ENCODE measurements at regions not wholly inside any gene's neighbourhood (a gene's known extent, or its start where the extent isn't known, plus 50 kb on each side); places are given as distances from the start of the nearest gene placed in this dataset.
"Not testable (repeated sequence)": the region's sequence is repeated elsewhere in the genome, so short reads cannot be mapped to it uniquely, and the experiment has no call there.

DNA sequence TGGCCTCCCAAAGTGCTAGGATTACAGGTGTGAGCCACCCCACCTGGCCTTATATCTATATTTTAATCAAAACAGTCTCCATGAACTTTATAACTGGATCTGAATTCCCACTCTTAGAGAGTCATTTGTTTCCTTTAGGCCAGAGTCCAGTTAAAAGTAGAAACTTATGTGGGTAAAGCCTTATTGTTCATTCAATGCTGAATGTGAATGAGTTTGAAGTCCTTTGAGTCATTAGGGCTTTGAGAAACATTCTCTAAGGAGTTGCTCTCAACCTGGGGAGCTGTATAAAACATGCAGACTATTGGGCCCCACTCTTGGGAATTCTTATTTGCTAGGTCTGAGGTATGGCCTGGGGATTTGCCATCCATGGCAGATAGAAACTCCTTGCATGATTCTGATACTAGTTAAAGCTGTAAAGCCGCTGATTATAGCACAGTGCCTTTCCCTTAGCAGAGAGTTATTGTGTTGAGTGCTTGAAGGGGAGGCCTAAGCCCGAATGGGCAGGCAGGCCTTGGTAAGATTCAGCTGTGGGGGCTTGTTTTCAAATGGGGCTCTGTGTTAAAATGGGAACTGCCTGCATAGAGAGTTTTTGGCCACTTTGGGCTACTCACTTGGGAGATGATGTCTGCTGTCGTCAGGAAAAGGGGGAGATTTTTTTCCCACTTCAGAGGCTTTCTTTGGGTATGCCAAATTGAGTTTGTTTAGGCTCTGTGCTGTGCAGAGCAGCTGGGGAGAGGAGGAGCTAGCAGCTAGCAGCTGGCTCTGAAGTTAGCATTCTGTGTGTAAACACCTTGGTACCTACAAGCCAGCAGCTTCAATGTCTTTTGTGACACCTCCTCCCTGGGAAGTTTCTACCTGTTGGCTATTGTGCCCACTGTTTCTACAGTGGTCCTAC is 117.5 kb downstream of the DACT1 start:
- DNase-seq = no peak

DNA sequence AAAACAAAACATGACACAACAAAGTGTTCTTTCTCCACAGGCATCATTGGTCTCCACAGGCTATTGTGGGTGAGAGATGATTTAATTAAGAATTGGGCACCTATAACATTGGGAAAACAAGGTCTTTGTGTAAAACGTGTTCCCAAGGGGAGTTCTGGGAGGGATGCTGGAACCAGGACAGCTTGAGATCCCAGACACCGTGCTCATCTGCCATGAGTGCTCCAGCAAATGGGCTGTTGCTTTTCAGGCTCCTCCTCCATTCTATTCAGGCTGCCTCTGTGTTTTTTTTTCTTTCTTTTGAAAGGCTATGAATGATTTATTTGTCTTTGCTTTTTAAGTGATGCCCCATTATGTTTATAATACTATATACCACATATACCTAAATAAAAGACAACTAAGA is 122.4 kb downstream of the DACT1 start:
- DNase-seq = no peak

DNA sequence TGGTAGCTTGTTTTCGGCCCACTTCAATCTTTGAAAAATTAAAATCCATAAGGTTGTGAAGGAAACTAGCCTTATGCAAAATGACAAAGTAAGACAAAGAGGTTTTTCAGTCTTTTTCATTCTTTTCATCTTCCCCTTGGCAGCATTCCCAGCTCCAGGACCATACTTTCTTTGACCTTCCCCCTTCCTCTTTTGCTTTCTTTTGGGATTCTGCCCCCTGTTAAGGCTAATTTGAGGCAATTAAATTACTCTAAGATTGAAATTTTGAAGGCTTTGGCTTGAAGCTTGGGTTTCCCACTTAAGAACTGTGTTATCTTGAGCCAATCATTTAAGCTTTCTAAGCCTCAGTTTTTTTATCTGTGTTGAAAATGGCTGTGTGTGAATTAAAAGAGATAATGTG is 124.9 kb downstream of the DACT1 start:
- no peak for DNase-seq

DNA sequence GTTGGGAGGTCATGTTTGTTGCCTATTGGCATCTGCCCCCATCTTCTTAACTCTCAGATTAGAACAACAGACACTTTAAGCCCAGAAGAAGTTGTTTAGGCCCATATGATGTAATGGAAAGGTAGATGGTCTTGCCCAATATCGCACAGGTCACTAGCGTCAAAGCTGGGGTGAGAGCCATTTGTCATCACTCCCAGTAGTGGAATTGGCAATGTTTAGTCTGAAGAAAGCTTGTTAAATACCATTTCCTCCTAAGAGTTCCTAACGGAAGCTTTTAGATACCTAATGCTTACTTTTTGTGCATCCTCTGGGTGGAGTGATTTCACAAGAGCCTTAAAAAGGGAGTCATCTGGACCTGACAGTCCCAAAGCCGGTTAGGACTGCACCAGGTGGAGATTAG is 125.4 kb downstream of the DACT1 start:
- no peak for DNase-seq

DNA sequence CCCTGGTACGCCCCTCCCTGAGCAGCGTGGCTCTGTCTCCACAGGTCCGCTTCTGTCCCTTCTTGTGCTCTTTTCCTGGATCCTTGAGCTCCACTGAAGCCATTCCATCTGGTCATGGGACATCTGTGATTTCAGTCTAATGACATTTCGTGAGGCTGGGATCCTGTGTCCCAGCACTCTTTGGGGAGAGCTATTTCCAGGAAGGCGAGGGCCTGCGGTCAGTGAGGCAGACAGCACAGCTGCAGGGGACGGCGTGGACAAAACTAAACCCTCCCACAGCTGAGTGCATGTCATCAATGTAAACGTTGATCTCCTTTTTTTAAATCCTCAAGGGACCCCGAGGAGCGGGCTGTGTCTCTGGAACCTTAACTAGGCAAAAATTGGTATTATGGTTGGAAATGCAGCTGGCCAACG is 127.7 kb downstream of the DACT1 start:
- no peak for DNase-seq

DNA sequence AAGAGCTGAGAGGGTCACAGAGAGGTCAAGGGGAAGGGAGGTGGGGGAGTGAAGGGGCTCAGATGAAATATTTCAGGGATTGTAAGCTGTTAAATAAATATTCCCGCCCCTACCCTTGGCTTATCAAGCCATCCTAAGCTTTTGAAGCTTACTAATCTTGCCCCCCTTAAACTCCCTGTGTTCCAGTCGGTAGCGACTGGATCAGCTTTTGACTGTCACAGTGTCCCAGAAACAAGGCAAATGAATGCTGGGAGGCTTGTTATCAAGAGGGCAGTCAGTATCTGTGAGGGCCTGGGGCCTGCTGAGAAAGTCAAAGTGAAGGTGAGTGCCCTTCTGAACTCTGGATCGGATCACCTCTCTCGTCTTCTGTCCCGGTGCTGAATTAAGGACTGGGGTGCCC is 128.1 kb downstream of the DACT1 start:
- no peak for DNase-seq

DNA sequence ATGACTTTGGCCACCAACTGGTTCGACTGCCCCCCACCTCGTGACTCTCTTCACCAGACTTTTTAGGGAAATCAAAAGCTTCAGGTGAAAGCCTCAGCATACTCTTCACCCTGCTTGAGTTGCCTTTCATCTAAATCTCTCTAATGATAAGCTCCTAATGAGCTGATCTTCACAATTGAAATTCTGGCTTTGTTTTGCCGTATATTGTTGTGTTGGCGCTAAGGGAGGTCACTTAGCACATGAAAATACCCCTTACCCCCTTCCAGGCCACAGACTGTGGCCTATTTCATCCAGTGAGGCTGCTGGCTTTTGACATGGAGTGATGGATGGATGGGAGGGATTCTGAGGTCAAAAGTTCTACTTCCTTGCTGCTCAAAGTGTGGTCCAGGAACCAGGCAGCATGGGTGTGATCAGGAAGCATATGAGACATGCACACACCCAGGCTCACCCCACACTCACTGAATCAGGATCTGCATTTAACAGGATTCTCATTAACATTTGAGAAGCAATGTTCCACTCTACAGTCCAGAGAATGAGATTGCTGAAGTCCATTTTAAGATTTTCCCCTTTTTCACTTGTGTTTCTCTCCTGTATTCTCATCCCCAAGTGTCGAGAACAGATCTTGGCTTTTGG is 131.4 kb downstream of the DACT1 start:
- no peak for DNase-seq

DNA sequence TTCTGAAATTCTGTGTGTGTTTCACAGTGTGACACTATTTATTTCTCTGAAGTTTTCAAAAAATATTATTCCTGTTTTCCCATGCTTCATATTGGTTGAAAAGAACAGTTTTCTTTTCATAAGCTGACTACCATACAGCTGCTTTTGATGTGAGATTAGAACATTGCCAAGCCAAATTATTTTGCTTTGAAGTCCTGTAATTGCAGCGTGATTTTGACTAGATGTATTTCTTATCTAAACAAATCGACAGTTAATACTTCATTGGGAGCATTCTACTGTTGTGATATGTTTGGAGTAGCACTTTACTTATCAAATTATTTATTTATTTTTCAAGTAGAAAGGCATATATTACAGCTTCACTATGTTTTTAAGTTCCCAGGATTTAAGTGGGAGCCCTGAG is 132.0 kb downstream of the DACT1 start:
- no peak for DNase-seq

DNA sequence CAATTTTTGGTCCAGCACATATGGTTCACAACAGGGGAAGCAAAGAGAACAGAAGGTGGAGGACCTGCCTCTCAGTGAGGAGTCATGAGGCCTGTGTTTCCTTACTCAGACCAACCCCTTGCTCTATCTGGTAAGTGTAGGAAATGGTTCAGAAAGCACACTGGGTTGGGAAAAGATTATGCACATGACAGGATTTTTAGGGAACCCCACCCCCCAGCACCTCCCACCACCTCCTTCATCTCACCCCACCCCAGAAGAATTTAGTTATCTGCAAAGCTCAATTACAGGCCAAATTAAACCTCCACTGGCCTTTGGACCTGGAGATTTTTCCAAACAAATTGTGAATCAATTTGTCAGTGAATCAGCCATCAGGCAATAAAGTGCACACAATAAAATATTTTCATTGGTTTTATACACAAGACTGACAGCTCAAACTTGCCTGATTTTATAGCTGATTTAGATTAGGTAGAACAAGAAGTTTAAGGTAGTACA is 132.8 kb downstream of the DACT1 start:
- DNase-seq = no peak

DNA sequence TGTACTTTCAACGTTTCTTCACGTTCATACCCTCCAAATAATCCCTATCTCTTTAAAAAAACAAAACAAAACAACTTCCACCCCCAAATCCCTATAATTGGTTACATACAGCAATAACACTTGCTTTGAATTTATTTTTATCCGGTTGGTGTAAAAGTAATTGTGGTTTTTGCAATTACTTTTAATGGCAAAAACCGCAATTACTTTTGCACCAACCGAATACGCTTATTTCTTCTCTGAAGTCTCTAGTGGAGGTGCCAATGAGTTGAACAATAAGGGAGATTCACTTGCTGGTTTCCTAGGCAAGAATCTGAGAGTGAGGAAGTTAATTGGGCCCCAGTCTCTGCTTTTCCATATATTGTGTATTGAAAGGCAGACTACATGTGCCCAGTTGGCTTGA is 133.3 kb downstream of the DACT1 start:
- no peak for DNase-seq

DNA sequence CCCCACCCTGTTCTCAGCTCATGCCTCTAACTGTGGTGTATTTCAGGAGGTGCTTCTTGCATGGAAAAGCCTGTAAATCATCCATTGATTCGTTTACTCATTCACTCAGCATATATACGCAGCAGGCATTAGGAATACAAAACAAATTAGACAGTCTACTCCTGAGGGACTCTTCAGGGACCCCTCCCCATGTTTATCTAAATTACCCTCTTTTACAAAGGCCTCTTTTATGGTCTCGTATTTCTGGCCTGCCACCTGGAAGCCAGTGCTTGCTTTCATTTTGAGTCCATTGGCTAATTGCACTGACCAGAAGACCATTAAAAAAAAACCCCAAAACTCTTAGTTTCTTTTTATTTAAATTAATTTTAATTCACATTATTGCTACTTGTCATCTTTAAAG is 134.4 kb downstream of the DACT1 start:
- no peak for DNase-seq

DNA sequence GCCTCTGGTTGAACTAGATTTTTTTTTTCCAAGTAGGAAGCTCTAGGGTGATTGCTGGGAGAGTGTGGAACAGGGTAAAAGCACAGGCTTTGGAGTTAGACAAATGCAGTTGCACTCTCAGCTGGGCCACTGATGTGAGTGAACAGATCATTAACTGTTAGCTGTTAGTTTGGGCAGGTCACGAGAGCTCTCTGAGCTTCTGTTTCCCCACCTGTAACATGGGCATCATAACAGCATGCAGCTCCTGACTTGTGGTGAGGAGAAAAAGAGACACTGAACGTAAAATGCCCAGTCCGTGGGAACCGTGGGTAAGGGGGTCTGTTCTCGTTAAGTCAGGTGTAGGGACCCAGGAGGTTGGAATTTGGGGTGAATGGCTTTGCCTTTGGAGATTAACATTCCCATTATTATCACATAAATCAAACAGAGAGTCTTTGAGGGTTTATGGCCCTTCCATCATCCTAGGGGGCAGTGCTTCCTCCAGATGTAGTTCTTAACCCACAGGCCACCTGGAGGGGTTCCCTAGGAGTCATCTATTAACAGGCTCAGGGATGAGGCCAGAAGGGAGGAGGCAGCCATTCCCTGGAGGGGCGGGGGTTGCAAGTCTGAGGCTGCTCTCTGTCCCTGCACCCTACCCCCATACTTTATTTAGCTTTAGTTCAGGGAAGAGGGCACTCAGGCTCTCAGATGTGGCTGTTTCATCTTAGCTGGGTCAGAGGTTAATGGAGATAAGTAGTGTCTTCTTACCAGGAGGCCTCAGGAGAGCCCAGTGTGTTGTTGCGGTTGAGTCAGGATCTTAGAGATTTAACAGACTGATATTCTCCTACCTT is 135.2 kb downstream of the DACT1 start:
- DNase-seq = no peak

DNA sequence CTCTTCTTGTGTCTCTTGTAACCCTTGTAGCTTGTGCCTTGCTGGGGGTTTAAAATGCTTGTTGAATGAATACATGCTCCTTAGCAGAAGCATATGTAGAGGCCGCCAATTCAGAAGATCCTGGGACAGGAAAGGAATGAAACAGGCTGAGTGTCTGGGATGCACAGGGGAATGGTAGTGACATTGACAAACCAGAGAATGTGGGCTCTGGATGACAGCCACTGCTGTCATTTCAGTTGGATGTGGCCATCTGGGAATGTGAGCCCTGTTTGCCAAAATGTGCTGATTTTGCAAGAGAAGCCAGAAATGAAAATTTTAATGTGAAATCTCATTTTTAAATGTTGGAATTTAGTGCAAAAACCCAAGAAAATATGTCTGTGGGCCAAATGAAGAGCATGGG is 136.8 kb downstream of the DACT1 start:
- DNase-seq = no peak

DNA sequence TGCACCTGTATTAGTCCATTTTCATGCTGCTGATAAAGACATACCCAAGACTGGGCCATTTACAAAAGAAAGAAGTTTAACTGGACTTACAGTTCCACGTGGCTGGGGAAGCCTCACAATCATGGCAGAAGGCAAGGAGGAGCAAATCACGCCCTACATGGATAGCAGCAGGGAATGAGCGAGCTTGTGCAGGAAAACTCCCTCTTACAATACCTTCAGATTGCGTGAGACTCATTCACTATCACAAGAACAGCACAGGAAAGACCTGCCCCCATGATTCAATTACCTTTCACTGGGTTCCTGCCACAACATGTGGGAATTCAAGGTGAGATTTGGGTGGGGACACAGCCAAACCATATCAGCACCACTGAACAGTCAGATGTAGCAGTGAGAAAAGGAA is 137.4 kb downstream of the DACT1 start:
- not testable (repeated sequence) for DNase-seq

DNA sequence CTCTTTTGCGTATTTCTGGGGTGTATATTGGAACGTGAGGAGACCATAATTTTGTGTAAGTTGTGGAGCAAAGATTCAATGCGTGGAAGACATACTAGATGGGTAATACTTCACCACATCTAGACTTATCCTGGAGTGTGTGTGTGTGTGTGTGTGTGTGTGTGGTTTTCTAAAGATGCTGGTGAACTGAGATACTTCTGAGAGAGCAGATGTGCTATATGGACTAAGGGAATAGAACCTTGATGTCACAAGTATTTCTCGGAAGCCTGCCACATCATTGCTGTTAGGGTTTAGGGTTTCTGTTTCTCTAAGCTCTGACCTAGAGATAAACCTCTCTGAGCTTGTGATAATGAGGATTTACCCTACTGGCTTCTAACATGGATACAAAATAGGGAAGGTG is 138.8 kb downstream of the DACT1 start:
- no peak for DNase-seq

DNA sequence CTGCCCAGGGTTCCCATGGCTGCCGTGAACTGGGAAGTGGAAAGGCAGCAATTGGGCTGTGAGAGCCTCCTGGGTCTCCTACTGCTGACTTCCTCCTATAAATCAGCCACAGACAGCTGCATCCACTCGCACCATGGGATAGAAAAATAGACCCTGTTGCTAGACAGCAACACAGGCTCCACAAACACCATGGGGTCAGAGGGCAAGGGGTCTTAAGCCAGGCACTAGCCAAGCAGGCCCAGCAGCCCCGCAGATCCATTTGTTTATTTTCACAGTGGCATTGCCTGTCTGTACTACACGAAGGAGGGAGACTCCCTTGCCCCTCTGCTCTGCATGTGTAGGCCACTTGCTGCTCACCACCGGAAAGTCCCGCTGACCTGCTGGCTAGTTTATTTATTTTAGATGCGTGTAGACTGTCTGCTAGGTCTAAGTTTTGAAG is 139.8 kb downstream of the DACT1 start:
- no peak for DNase-seq

DNA sequence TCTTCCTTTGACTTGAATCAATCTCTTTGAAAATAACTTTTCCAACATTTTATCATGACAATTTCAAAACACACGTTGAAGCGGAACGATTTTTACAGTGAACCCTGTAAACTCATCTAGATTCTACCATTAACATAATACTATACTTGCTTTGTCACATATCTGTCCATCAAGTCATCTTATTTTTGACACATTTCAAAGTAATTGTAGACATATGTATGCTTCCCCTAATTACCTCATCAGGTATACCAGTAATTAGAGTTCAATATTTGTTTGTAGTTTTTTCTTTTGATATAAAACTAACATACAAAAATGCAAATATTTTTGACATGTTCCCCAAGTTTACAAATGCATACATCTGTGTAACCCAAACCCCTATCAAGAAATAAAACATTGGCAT is 140.4 kb downstream of the DACT1 start:
- no peak for DNase-seq

DNA sequence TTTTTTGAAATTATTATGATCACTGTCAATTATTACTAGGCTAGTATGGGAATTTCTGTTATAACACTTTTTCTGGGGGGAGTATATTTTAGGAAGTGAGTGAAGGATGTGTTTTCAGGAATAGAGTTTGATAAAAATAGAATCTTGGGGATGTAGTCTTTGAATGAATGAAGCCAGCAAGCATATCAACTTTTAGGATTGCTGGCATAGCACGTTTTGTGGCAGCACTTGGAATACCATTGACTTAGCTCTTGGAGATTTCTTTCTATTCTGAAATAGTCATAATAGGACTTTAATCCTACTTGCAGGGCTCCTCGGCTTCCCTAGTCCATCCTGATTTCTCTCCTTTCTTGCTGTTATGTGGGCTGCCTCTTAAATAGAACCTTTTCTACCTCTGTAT is 141.6 kb downstream of the DACT1 start:
- no peak for DNase-seq

DNA sequence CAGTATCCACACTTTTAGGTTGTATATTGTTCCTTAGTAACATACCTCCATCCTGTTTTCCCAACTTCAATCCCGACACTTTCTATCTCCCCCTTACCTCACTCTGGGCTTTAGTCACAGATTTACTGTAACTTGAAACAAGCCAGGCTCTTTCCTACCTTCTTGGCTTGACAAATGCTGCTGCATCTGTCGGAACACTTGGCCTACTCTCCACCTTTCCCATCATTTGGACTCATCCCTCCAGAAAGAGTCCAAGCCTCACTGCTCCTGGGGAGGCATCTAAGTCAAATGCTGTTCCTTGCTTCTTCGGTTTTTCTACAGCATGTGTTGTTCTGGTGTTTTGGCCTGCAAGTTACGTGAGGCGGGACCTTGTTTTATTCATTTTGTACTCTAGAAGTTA is 142.4 kb downstream of the DACT1 start:
- no peak for DNase-seq

DNA sequence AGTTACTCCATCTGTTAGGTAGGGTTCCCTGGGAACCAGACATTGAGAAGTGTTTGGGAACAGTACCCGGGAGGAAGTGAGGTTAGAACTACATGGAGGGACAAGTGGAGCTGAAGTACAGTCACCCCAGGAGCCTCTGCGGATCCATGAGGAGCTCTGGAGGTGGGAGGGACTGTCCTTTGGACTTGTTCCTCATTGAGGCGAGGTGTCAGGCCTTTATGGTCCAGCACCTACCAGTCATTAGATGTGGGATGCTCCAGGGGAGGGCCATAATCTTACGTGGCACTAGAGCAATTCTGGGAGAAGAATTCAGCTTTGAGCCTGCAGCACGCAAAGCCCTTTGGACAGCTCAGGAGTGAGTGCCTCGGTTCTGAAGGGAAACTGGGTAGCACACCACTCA is 142.8 kb downstream of the DACT1 start:
- DNase-seq = no peak

DNA sequence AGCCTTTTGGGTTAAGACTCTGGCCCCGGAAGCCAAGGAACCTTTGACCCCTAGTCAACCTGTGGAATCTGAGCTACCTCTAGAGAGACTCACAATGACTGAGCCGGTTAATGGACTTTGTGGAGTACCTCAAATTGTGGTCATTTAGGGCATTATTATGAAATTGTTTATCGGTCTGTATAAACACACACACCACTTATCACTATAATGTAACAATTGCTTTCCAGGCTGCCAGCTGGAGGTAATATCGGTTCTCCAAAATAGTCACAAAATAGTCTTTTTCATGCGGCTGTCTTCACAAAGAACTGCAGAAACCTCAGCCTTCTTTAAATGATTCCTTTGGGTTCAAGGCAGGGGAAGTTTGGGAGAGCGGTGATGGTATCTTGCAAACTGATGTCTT is 144.2 kb downstream of the DACT1 start:
- DNase-seq = no peak

DNA sequence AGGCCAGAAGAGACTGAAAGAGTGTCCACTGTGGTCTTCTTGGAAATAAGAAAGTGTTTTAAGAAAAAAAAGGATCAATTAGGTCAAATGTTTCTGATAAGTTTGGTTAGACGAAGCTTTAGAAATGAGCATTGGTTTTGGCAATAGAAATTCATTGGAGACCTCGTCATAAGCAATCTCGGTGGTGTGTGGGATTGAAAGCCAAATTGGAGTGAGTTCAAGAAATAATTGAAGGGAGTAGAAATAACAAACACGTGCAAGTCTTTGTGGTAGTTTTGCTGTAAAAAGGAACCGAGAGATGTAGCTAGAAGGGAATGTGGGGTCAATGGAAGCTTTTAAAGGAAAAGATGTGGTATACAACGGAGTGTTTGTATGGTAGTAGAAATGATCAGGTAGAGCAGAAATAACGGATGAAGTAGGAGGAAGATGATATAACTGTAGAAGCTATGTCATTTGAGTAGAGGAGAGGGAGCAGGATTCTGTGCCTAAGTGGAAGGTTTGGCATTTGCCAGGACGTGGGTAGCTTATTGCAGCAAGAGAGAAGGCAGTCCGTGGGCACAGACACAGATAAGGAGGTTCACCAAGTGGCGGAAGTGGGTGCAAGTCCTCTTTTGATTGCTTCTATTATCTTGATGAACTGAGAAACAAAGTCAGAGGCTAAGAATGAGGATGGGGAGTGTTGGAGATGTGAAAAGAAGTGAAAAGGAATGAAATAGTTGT is 146.2 kb downstream of the DACT1 start:
- DNase-seq = no peak

DNA sequence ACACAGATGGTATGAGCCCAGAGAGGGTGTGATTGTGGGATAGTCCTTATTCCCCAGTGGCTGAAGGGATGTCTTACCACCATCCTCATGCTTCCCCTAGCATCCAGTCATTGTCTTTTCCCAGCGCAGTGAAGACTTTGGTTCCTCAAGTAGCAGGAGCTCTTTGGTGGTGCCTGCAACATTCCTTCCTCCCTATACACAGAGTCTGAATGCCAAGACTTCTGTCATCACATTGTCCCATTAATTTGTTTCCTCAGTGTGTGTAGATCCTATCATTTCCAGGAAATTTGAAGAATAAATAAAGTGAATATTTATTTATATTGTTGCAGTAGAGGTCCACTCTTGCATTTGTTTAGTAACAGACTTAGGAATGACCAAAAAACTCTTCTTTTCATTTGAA is 147.2 kb downstream of the DACT1 start:
- no peak for DNase-seq
